Hepatocyte (in vitro differentiated cells): ENCODE measurements at regions not wholly inside any gene's neighbourhood (a gene's known extent, or its start where the extent isn't known, plus 50 kb on each side); places are given as distances from the start of the nearest gene placed in this dataset.

ENCODE experiments used
- DNase-seq: peaks from one replicate; pipeline ENCODE4 v3.0.0-alpha.2; 2016; ENCODE audit warnings: low spot score
- H2AFZ ChIP-seq: fragments of 200-600 bp; sonication (generic); 2 replicates; pipeline ENCODE4 v1.6.0; 2016; ENCODE audit warnings: antibody characterized with exemption, mild to moderate bottlenecking
- H3K27ac ChIP-seq: fragments of 200-600 bp; sonication (generic); 2 replicates; pipeline ENCODE4 v1.5.1; 2016; ENCODE audit warnings: mild to moderate bottlenecking
- H3K27me3 ChIP-seq: fragments of 200-600 bp; sonication (generic); 2 replicates; pipeline ENCODE4 v1.6.1; 2016
- H3K36me3 ChIP-seq: fragments of 200-600 bp; sonication (generic); replicated peaks from 2 replicates; pipeline ENCODE4 v1.5.1; 2016; ENCODE audit warnings: low read depth; ENCODE audit not compliant: insufficient read depth
- H3K4me1 ChIP-seq: fragments of 200-600 bp; sonication (generic); 2 replicates; pipeline ENCODE4 v1.5.1; 2016; ENCODE audit warnings: mild to moderate bottlenecking, moderate library complexity; ENCODE audit not compliant: insufficient read depth
- H3K4me2 ChIP-seq: fragments of 200-600 bp; sonication (generic); 2 replicates; pipeline ENCODE4 v1.6.0; 2016
- H3K4me3 ChIP-seq: fragments of 200-600 bp; sonication (generic); 2 replicates; pipeline ENCODE4 v1.5.1; 2016; ENCODE audit warnings: mild to moderate bottlenecking
- H3K79me2 ChIP-seq: fragments of 200-600 bp; sonication (generic); 2 replicates; pipeline ENCODE4 v1.6.0; 2017; ENCODE audit warnings: mild to moderate bottlenecking
- H3K9me2 ChIP-seq: fragments of 200-600 bp; sonication (generic); replicated peaks from 2 replicates; pipeline ENCODE4 v1.6.0; 2017; ENCODE audit warnings: mild to moderate bottlenecking; ENCODE audit not compliant: insufficient read depth
- H3K9me3 ChIP-seq: fragments of 200-600 bp; sonication (generic); 2 replicates; pipeline ENCODE4 v1.5.1; 2016; ENCODE audit warnings: low read depth, mild to moderate bottlenecking
- H4K20me1 ChIP-seq: fragments of 200-600 bp; sonication (generic); 2 replicates; pipeline ENCODE4 v1.6.0; 2016; ENCODE audit warnings: mild to moderate bottlenecking; ENCODE audit not compliant: insufficient read depth, poor library complexity, severe bottlenecking
- CTCF ChIP-seq: fragments of 200-600 bp; sonication (generic); IDR thresholded peaks from 2 replicates; pipeline ENCODE4 v1.5.1; 2016; ENCODE audit warnings: antibody characterized with exemption, mild to moderate bottlenecking; ENCODE audit not compliant: poor library complexity
- EZH2 ChIP-seq: fragments of 200-600 bp; sonication (generic); IDR thresholded peaks from 2 replicates; pipeline ENCODE4 v1.6.1; 2016; ENCODE audit warnings: antibody characterized with exemption, mild to moderate bottlenecking, borderline replicate concordance
- EZH2phosphoT487 ChIP-seq: fragments of 200-600 bp; sonication (generic); IDR thresholded peaks from one replicate; pipeline ENCODE4 v1.6.1; 2018; ENCODE audit warnings: antibody characterized with exemption, mild to moderate bottlenecking, low read depth, moderate library complexity; ENCODE audit not compliant: unreplicated experiment, severe bottlenecking
- WGBS: methylation state at CpG from one replicate; pipeline ENCODE4 v1.1.6; 2016; ENCODE audit warnings: low lambda C conversion rate; ENCODE audit errors: missing lambda C conversion rate; 5-methylcytosine and 5-hydroxymethylcytosine counted together

- Histone ChIP-seq H3K36me3 (no peaks in the 10 kb centered on the region), H3K79me2 (no peaks in the 10 kb centered on the region), H3K4me1 (no peaks in the 10 kb centered on the region), H3K4me2 (no peak overlapping the region), H2AFZ (no peak overlapping the region), H3K27ac (no peak overlapping the region), H3K27me3 (no peaks in the 10 kb centered on the region), H3K9me2 (no peaks in the 10 kb centered on the region), H3K4me3 (no peak overlapping the region), H3K9me3 (no peaks in the 10 kb centered on the region), H4K20me1 (no peaks in the 10 kb centered on the region)
- 85% methylated on average over 1 of the region's 1 CpG for WGBS
- DNase-seq: no peak
- TF ChIP-seq EZH2: no peak
- no peak for TF ChIP-seq EZH2phosphoT487
- no peak for TF ChIP-seq CTCF
Measured at GRCh38 chr2:145079641-145080040, 559.7 kb upstream of the ZEB2 start.

DNA sequence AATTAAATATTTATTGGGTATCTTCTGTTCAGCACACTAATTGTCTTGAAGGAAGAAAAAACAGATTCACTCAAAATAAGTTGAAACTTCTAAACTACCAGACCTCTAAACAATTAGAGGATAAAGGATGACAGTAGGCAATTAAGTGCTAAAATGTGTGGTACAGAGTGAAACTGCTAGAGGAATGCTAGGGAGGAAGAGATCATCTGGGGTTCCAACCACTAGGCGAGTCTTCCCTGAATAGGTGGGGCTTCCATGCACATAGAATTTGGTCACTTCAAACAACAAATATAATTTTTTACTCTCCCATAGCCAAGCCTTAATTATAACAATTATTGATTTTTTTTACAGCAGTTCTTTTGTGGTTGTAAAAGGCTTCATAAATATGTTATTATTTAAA lies 559.0 kb upstream of the ZEB2 start:
- H3K27ac ChIP-seq: no peak overlapping the region
- H3K4me1 ChIP-seq: no peaks in the 10 kb centered on the region
- H3K36me3 ChIP-seq: no peaks in the 10 kb centered on the region
- no peaks in the 10 kb centered on the region for H3K79me2 ChIP-seq
- H2AFZ ChIP-seq: no peak overlapping the region
- H3K4me2 ChIP-seq: no peak overlapping the region
- no peak for DNase-seq
- no peak overlapping the region for H3K4me3 ChIP-seq
- whole genome bisulfite sequencing: 91% methylated on average over 1 of the region's 1 CpG
- no peaks in the 10 kb centered on the region for H3K27me3 ChIP-seq
- H3K9me3 ChIP-seq: no peaks in the 10 kb centered on the region
- TF ChIP-seq CTCF (no peak), EZH2phosphoT487 (no peak), EZH2 (no peak)
- H3K9me2 ChIP-seq: no peaks in the 10 kb centered on the region
- no peaks in the 10 kb centered on the region for H4K20me1 ChIP-seq

DNA sequence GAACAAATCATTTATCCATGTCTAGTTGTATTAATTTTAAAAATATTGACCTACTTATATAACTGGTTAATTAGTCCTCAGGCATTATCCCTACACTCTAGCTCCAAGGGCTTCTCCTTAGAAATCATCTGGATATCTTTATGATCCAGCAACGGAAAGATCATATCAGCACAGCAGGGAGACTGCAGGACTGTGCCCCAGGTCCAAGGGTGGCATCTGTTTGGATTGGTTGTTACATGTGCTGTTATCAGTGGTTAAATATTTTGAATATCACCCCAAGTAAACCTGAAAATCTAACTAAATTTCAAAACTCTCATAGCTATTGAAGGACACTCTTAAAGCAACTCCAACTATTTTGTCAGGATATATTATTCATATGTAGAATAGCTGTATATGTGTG lies 556.2 kb upstream of the ZEB2 start:
- no peaks in the 10 kb centered on the region for H3K9me3 ChIP-seq
- H3K9me2 ChIP-seq: no peaks in the 10 kb centered on the region
- WGBS: 21% methylated on average over 1 of the region's 1 CpG
- no peaks in the 10 kb centered on the region for H3K27me3 ChIP-seq
- H3K27ac ChIP-seq: no peak overlapping the region
- H3K4me1 ChIP-seq: no peaks in the 10 kb centered on the region
- no peak overlapping the region for H3K4me2 ChIP-seq
- TF ChIP-seq EZH2: no peak
- no peak for TF ChIP-seq CTCF
- TF ChIP-seq EZH2phosphoT487: no peak
- H3K36me3 ChIP-seq: no peaks in the 10 kb centered on the region
- H4K20me1 ChIP-seq: no peaks in the 10 kb centered on the region
- H3K79me2 ChIP-seq: no peaks in the 10 kb centered on the region
- no peak overlapping the region for H2AFZ ChIP-seq
- peak; percentile 14 for DNase-seq
- H3K4me3 ChIP-seq: no peak overlapping the region
